ENCODE measurements at regions not wholly inside any gene's neighbourhood (a gene's known extent, or its start where the extent isn't known, plus 50 kb on each side); places are given as distances from the start of the nearest gene placed in this dataset.
"Not testable (repeated sequence)": the region's sequence is repeated elsewhere in the genome, so short reads cannot be mapped to it uniquely, and the experiment has no call there.

GRCh38 chrX:46254641-46255040 is 290.6 kb downstream of the ZNF674 start:
- Histone ChIP-seq H3K4me3 (ENCODE audit: low read length) (no peak overlapping the region), H3K4me1 (ENCODE audit: insufficient read depth, low read length) (no peaks in the 10 kb centered on the region), H3K9ac (ENCODE audit: low read depth, low read length) (no peak overlapping the region), H3K9me3 (ENCODE audit: insufficient read depth, low read depth, low read length) (no peaks in the 10 kb centered on the region), H3K27me3 (ENCODE audit: insufficient read depth, low read length) (peaks cover 6% of the 10 kb centered on the region; the same call in 1 of the 2 replicates), H3K36me3 (ENCODE audit: insufficient read depth, low read depth, low read length) (no peaks in the 10 kb centered on the region), H3K27ac (ENCODE audit: low read length) (no peak overlapping the region)

- Histone ChIP-seq H3K4me1 (ENCODE audit: insufficient read depth, low read length) (peaks cover 9% of the 10 kb centered on the region; the same call in 1 of the 2 replicates), H3K9me3 (ENCODE audit: insufficient read depth, low read depth, low read length) (no peaks in the 10 kb centered on the region), H3K9ac (ENCODE audit: low read depth, low read length) (no peak overlapping the region), H3K27ac (ENCODE audit: low read length) (no peak overlapping the region), H3K4me3 (ENCODE audit: low read length) (no peak overlapping the region), H3K27me3 (ENCODE audit: insufficient read depth, low read length) (peaks cover 6% of the 10 kb centered on the region; the same call in 1 of the 2 replicates), H3K36me3 (ENCODE audit: insufficient read depth, low read depth, low read length) (no peaks in the 10 kb centered on the region)
These were observed 293.5 kb downstream of the ZNF674 start for GRCh38 chrX:46251755-46252154.

GRCh38 chrX:46250151-46250550 is 295.1 kb downstream of the ZNF674 start:
- peaks cover 6% of the 10 kb centered on the region; the same call in 1 of the 2 replicates for H3K27me3 ChIP-seq (ENCODE audit: insufficient read depth, low read length)
- H3K4me1 ChIP-seq (ENCODE audit: insufficient read depth, low read length) = peaks cover 10% of the 10 kb centered on the region; the same call in 1 of the 2 replicates
- H3K36me3 ChIP-seq (ENCODE audit: insufficient read depth, low read depth, low read length) = no peaks in the 10 kb centered on the region
- H3K4me3 ChIP-seq (ENCODE audit: low read length) = no peak overlapping the region
- no peak overlapping the region for H3K9ac ChIP-seq (ENCODE audit: low read depth, low read length)
- no peak overlapping the region for H3K27ac ChIP-seq (ENCODE audit: low read length)
- H3K9me3 ChIP-seq (ENCODE audit: insufficient read depth, low read depth, low read length) = no peaks in the 10 kb centered on the region

- Histone ChIP-seq H3K9ac (ENCODE audit: low read depth, low read length) (no peak overlapping the region), H3K27me3 (ENCODE audit: insufficient read depth, low read length) (no peaks in the 10 kb centered on the region), H3K4me1 (ENCODE audit: insufficient read depth, low read length) (peaks cover 10% of the 10 kb centered on the region; the same call in 1 of the 2 replicates), H3K4me3 (ENCODE audit: low read length) (no peak overlapping the region), H3K9me3 (ENCODE audit: insufficient read depth, low read depth, low read length) (no peaks in the 10 kb centered on the region), H3K36me3 (ENCODE audit: insufficient read depth, low read depth, low read length) (no peaks in the 10 kb centered on the region), H3K27ac (ENCODE audit: low read length) (no peak overlapping the region)
These were observed 297.8 kb downstream of the ZNF674 start for GRCh38 chrX:46247456-46247855.

- Histone ChIP-seq H3K27me3 (ENCODE audit: insufficient read depth, low read length) (no peaks in the 10 kb centered on the region), H3K27ac (ENCODE audit: low read length) (no peak overlapping the region), H3K9me3 (ENCODE audit: insufficient read depth, low read depth, low read length) (no peaks in the 10 kb centered on the region), H3K9ac (ENCODE audit: low read depth, low read length) (no peak overlapping the region), H3K36me3 (ENCODE audit: insufficient read depth, low read depth, low read length) (no peaks in the 10 kb centered on the region), H3K4me3 (ENCODE audit: low read length) (no peak overlapping the region), H3K4me1 (ENCODE audit: insufficient read depth, low read length) (peaks cover 10% of the 10 kb centered on the region; the same call in 1 of the 2 replicates)
These were observed 300.8 kb downstream of the ZNF674 start for GRCh38 chrX:46244451-46244850.

GRCh38 chrX:46236411-46236810 is 308.8 kb downstream of the ZNF674 start:
- Histone ChIP-seq H3K36me3 (ENCODE audit: insufficient read depth, low read depth, low read length) (no peaks in the 10 kb centered on the region), H3K27ac (ENCODE audit: low read length) (no peak overlapping the region), H3K4me1 (ENCODE audit: insufficient read depth, low read length) (no peaks in the 10 kb centered on the region)

GRCh38 chrX:46235778-46236177 is 309.4 kb downstream of the ZNF674 start:
- H3K9me3 ChIP-seq (ENCODE audit: insufficient read depth, low read depth, low read length) = no peaks in the 10 kb centered on the region
- no peak overlapping the region for H3K9ac ChIP-seq (ENCODE audit: low read depth, low read length)
- H3K4me1 ChIP-seq (ENCODE audit: insufficient read depth, low read length) = no peaks in the 10 kb centered on the region
- H3K27me3 ChIP-seq (ENCODE audit: insufficient read depth, low read length) = no peaks in the 10 kb centered on the region
- no peaks in the 10 kb centered on the region for H3K36me3 ChIP-seq (ENCODE audit: insufficient read depth, low read depth, low read length)
- no peak overlapping the region for H3K4me3 ChIP-seq (ENCODE audit: low read length)
- H3K27ac ChIP-seq (ENCODE audit: low read length) = no peak overlapping the region

More at GRCh38 chrX:46236411-46236810, 308.8 kb downstream of the ZNF674 start:
- Histone ChIP-seq H3K27me3 (ENCODE audit: insufficient read depth, low read length) (no peaks in the 10 kb centered on the region), H3K4me3 (ENCODE audit: low read length) (no peak overlapping the region), H3K9me3 (ENCODE audit: insufficient read depth, low read depth, low read length) (no peaks in the 10 kb centered on the region), H3K9ac (ENCODE audit: low read depth, low read length) (no peak overlapping the region)

GRCh38 chrX:46234775-46235174 is 310.4 kb downstream of the ZNF674 start:
- no peaks in the 10 kb centered on the region for H3K9me3 ChIP-seq (ENCODE audit: insufficient read depth, low read depth, low read length)
- no peaks in the 10 kb centered on the region for H3K27me3 ChIP-seq (ENCODE audit: insufficient read depth, low read length)
- H3K27ac ChIP-seq (ENCODE audit: low read length) = no peak overlapping the region
- no peaks in the 10 kb centered on the region for H3K4me1 ChIP-seq (ENCODE audit: insufficient read depth, low read length)
- no peak overlapping the region for H3K9ac ChIP-seq (ENCODE audit: low read depth, low read length)
- no peak overlapping the region for H3K4me3 ChIP-seq (ENCODE audit: low read length)
- H3K36me3 ChIP-seq (ENCODE audit: insufficient read depth, low read depth, low read length) = no peaks in the 10 kb centered on the region

GRCh38 chrX:46228389-46228788 is 316.8 kb downstream of the ZNF674 start:
- no peaks in the 10 kb centered on the region for H3K27me3 ChIP-seq (ENCODE audit: insufficient read depth, low read length)

GRCh38 chrX:46226422-46226821 is 318.8 kb downstream of the ZNF674 start:
- no peaks in the 10 kb centered on the region for H3K9me3 ChIP-seq (ENCODE audit: insufficient read depth, low read depth, low read length)
- H3K27ac ChIP-seq (ENCODE audit: low read length) = no peak overlapping the region
- H3K4me3 ChIP-seq (ENCODE audit: low read length) = no peak overlapping the region

More at GRCh38 chrX:46228389-46228788, 316.8 kb downstream of the ZNF674 start:
- no peaks in the 10 kb centered on the region for H3K36me3 ChIP-seq (ENCODE audit: insufficient read depth, low read depth, low read length)
- no peaks in the 10 kb centered on the region for H3K4me1 ChIP-seq (ENCODE audit: insufficient read depth, low read length)
- no peaks in the 10 kb centered on the region for H3K9me3 ChIP-seq (ENCODE audit: insufficient read depth, low read depth, low read length)
- no peak overlapping the region for H3K27ac ChIP-seq (ENCODE audit: low read length)
- H3K4me3 ChIP-seq (ENCODE audit: low read length) = no peak overlapping the region
- H3K9ac ChIP-seq (ENCODE audit: low read depth, low read length) = no peak overlapping the region

GRCh38 chrX:46223499-46223898 is 321.7 kb downstream of the ZNF674 start:
- H3K9ac ChIP-seq (ENCODE audit: low read depth, low read length); H3K27ac ChIP-seq (ENCODE audit: low read length); H3K4me3 ChIP-seq (ENCODE audit: low read length); H3K36me3 ChIP-seq (ENCODE audit: insufficient read depth, low read depth, low read length); H3K27me3 ChIP-seq (ENCODE audit: insufficient read depth, low read length); H3K9me3 ChIP-seq (ENCODE audit: insufficient read depth, low read depth, low read length); H3K4me1 ChIP-seq (ENCODE audit: insufficient read depth, low read length): not testable (repeated sequence)

More at GRCh38 chrX:46226422-46226821, 318.8 kb downstream of the ZNF674 start:
- Histone ChIP-seq H3K36me3 (ENCODE audit: insufficient read depth, low read depth, low read length) (no peaks in the 10 kb centered on the region), H3K27me3 (ENCODE audit: insufficient read depth, low read length) (no peaks in the 10 kb centered on the region), H3K9ac (ENCODE audit: low read depth, low read length) (no peak overlapping the region), H3K4me1 (ENCODE audit: insufficient read depth, low read length) (no peaks in the 10 kb centered on the region)

GRCh38 chrX:46220822-46221221 is 324.4 kb downstream of the ZNF674 start:
- Histone ChIP-seq H3K9me3 (ENCODE audit: insufficient read depth, low read depth, low read length) (no peaks in the 10 kb centered on the region), H3K4me1 (ENCODE audit: insufficient read depth, low read length) (no peaks in the 10 kb centered on the region; the same call in 1 of the 2 replicates), H3K27ac (ENCODE audit: low read length) (no peak overlapping the region), H3K4me3 (ENCODE audit: low read length) (no peak overlapping the region), H3K27me3 (ENCODE audit: insufficient read depth, low read length) (no peaks in the 10 kb centered on the region), H3K9ac (ENCODE audit: low read depth, low read length) (no peak overlapping the region), H3K36me3 (ENCODE audit: insufficient read depth, low read depth, low read length) (no peaks in the 10 kb centered on the region)
